Tibial nerve (tissue), 4 donors: ENCODE measurements at regions not wholly inside any gene's neighbourhood (a gene's known extent, or its start where the extent isn't known, plus 50 kb on each side); places are given as distances from the start of the nearest gene placed in this dataset.

Source experiments
- CTCF ChIP-seq, 5 experiments: fragments of 200-600 bp in 3 of 5; fragments of 450-650 bp in 2 of 5; sonication (generic) in 3 of 5; IDR thresholded peaks; one replicate each; pipeline ENCODE4 v1.5.1; 2016 to 2019; ENCODE audit warnings: antibody characterized with exemption in 5 of 5, mild to moderate bottlenecking in 3 of 5, moderate library complexity in 2 of 5
- EP300 ChIP-seq, 2 donors: sonication (generic); formaldehyde crosslinking; IDR thresholded peaks; one replicate each; pipeline ENCODE4 v1.6.1; 2017; ENCODE audit warnings: antibody characterized with exemption in 2 of 2, mild to moderate bottlenecking in 1 of 2
- POLR2A ChIP-seq, 2 donors: fragments of 450-650 bp; IDR thresholded peaks; one replicate each; pipeline ENCODE4 v1.6.1; 2017; ENCODE audit warnings: antibody characterized with exemption in 2 of 2, mild to moderate bottlenecking in 2 of 2, moderate library complexity in 2 of 2

GRCh38 chr15:62337934-62338333, 172.8 kb upstream of the C2CD4B start:
- no peak for TF ChIP-seq EP300 (IDR thresholded peaks at IDR 0.05)
- no peak for TF ChIP-seq CTCF (IDR thresholded peaks at IDR 0.05)
- no peak for TF ChIP-seq POLR2A (IDR thresholded peaks at IDR 0.05)
